PFSK-1 (cell line): ENCODE measurements at regions not wholly inside any gene's neighbourhood (a gene's known extent, or its start where the extent isn't known, plus 50 kb on each side); places are given as distances from the start of the nearest gene placed in this dataset.

Experiments
- FOXP2 ChIP-seq: optimal IDR thresholded peaks from 2 replicates; pipeline ENCODE3; 2011; ENCODE audit warnings: borderline replicate concordance, control low read depth, inconsistent platforms; ENCODE audit not compliant: insufficient read depth; ENCODE audit errors: extremely low read length, extremely low read depth
- POLR2AphosphoS5 ChIP-seq: IDR thresholded peaks from 2 replicates; pipeline ENCODE4 v1.6.1; 2012; ENCODE audit warnings: low read depth, mild to moderate bottlenecking, control low read depth, low read length, moderate library complexity
- REST ChIP-seq, 2 experiments: IDR thresholded peaks; 2 replicates each; pipeline versions ENCODE4 v1.6.1 to v1.8.0; 2011 to 2012; ENCODE audit warnings: low read depth in 2 of 2, low read length in 2 of 2, control low read depth in 1 of 2, inconsistent platforms in 1 of 2, mild to moderate bottlenecking in 1 of 2, moderate library complexity in 1 of 2; ENCODE audit not compliant: insufficient read depth in 1 of 2
- SIN3A ChIP-seq: IDR thresholded peaks from 2 replicates; pipeline ENCODE4 v1.6.1; 2012; ENCODE audit warnings: mild to moderate bottlenecking, low read length, moderate library complexity, borderline replicate concordance; ENCODE audit not compliant: insufficient read depth
- TAF1 ChIP-seq: IDR thresholded peaks from 2 replicates; pipeline ENCODE4 v1.6.1; 2012; ENCODE audit warnings: low read length, control low read depth, borderline replicate concordance; ENCODE audit not compliant: insufficient read depth

GRCh38 chr10:65660006-65660405, 1265.8 kb upstream of the LRRTM3 start:
- TF ChIP-seq POLR2AphosphoS5: no peak
- TF ChIP-seq REST (IDR thresholded peaks at IDR 0.05; ENCODE audit: insufficient read depth in 1 of 2, low read depth in 2 of 2, low read length in 2 of 2): no peak
- no peak for TF ChIP-seq FOXP2
- TF ChIP-seq SIN3A: no peak
- no peak for TF ChIP-seq TAF1

GRCh38 chr10:65670087-65670486, 1255.7 kb upstream of the LRRTM3 start:
- TF ChIP-seq SIN3A (no peak), TAF1 (no peak), FOXP2 (no peak), REST (IDR thresholded peaks at IDR 0.05; ENCODE audit: insufficient read depth in 1 of 2, low read depth in 2 of 2, low read length in 2 of 2) (no peak), POLR2AphosphoS5 (no peak)

GRCh38 chr10:65675236-65675635, 1250.6 kb upstream of the LRRTM3 start:
- no peak for TF ChIP-seq TAF1
- no peak for TF ChIP-seq REST (IDR thresholded peaks at IDR 0.05; ENCODE audit: insufficient read depth in 1 of 2, low read depth in 2 of 2, low read length in 2 of 2)
- TF ChIP-seq SIN3A: no peak
- TF ChIP-seq POLR2AphosphoS5: no peak
- no peak for TF ChIP-seq FOXP2

GRCh38 chr10:65684896-65685295, 1240.9 kb upstream of the LRRTM3 start:
- TF ChIP-seq SIN3A (no peak), FOXP2 (no peak), POLR2AphosphoS5 (no peak), REST (IDR thresholded peaks at IDR 0.05; ENCODE audit: insufficient read depth in 1 of 2, low read depth in 2 of 2, low read length in 2 of 2) (no peak), TAF1 (no peak)

GRCh38 chr10:65701168-65701776, 1224.6 kb upstream of the LRRTM3 start:
- TF ChIP-seq SIN3A (no peak), POLR2AphosphoS5 (no peak), FOXP2 (no peak), REST (IDR thresholded peaks at IDR 0.05; ENCODE audit: insufficient read depth in 1 of 2, low read depth in 2 of 2, low read length in 2 of 2) (no peak), TAF1 (no peak)
